GM21447 (cell line): ENCODE measurements at regions not wholly inside any gene's neighbourhood (a gene's known extent, or its start where the extent isn't known, plus 50 kb on each side); places are given as distances from the start of the nearest gene placed in this dataset.

Source experiments
- ATAC-seq: cut with Tn5 transposase; IDR thresholded peaks from one replicate; pipeline ENCODE4 v1.9.1; 2021; ENCODE audit not compliant: unreplicated experiment

DNA sequence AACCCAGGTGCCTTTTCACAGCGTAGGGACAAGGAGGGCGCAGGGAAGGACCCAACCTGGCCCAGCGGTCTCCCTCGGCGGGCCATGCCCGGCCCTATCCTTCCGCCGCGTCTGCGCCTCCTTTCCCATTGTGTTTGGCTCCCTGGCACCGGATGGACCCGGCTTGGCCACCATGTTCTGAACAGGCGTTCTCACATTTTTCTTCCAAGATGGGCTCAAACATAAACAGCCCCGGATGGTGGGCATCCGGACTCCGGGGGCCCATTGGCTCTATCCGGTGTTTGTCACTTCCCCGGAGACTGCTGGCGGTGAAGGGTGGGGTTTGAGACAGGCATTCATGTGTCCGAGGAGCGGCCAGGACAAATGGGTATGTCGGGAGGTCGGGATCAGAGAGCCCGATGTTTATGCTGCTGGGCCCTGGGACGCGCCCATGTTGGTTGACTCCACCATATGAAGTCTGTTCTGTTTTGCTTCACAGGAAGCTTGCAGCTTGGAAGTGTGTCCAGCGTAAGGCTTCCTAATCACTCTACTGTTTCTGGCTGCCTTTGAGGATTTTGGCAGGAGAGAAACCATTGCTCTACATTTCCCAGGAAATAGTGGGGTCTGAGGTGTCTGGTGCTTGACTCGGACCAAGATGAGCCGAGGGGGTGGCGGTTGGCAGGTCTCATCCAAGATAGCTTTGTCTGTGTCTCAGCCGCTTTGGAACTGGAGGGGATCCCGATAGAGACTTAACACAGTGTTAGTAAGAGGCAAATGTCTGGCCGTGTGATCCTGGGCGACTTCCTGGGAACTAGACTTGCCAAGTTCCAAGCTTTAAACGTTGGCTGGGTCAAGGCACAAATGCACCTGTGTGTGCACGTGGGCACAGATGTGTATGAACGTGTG, 188.3 kb downstream of the IRF8 start:
- no peak for ATAC-seq

DNA sequence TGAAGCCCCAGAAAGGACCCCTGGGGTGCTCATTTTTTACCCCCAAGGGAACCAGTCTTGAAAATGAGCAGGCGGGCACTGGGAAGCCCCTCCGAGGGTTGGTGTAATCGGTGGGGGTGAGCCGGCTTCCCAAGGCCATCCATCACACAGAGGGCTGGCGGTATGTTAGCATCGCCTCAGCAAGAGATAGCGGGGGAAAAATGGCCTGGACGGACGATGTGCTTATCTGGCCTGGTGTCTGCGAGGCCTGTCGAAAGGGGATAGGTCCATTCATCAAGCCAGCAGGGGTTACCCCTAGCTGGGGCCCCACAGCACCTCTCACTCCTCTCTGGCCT, 188.9 kb downstream of the IRF8 start:
- no peak for ATAC-seq

DNA sequence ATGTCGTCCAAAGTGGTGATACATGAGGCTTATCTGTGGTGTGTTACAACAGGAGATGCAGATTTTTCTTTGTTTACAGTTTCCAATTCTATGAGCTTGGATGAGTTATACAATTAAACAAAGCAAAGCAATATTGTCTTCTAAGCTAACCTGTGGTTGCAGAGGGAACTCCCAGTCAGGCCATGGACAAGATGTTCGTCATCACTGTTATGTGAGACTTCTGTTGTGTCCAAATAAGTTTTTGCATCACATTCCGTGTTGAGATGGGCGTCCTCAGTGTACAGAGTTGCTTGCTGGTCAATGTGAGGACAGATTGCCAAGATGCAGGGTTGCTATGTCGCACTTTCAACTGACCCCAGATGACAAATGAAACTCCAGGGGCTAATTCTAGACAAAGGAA, 189.3 kb downstream of the IRF8 start:
- ATAC-seq = no peak

DNA sequence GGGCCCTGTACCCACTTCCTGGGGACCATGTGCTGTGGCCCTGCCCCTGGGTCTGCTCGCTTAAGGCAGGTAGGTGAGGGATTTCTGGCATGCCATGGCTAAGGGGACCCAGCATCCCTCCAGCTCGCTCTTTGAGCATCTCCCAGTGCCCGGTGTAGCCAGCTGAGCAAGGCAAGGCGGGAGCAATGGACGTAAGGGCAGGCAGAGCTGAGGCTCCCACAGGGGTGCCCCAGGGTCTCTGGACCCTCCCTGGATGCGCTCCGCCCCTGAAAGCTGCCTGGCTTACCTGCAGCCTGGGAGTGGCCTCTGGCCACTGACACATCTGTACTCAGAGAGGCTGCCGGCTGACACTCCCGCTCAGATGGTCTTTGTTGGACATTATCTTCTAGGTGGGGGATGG, 189.9 kb downstream of the IRF8 start:
- no peak for ATAC-seq

DNA sequence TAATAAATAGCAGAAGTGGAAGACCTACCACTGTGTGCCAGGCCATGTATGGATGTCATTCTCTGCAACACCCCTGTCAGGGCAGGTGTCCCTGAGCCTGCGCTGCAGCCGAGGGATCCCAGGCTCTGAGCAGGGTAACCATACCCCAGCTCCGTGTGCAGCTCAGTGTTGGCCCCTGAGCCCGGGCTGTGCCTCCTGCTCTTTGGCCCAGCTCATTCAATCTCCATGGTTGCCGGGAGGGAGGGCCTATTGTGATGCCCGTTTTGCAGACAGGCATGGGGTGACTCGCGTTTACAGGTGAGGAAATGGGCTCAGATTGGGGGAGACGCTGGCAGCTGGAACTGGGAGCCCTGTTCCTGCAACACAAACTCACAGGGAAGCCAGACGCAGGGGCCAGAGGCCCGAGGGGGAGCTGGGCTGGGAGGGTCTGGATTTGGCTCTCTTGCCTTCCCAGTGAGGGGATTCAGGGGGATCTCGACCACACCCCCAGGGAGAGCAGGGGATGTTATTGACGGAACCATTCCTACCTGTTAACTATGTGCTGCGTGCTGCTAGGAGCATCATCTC, 190.5 kb downstream of the IRF8 start:
- ATAC-seq = no peak

DNA sequence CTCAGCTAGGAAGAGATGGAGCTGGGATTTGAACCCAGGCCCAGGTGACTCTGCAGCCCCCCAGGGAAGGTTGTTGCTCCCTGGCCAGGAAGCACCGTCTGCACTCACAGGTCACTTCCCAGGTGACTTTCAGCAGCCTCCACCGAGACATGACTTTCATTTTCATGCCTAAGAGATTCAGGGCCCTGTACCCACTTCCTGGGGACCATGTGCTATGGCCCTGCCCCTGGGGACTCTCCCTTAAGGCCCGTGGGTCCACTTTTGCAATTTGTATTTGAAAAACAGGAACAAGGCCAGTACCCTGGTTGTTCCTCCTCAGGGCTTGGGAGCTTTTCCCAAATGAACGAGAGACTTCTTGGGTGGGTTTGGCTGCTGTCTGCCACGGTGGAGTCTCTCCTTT, 191.0 kb downstream of the IRF8 start:
- ATAC-seq = no peak

DNA sequence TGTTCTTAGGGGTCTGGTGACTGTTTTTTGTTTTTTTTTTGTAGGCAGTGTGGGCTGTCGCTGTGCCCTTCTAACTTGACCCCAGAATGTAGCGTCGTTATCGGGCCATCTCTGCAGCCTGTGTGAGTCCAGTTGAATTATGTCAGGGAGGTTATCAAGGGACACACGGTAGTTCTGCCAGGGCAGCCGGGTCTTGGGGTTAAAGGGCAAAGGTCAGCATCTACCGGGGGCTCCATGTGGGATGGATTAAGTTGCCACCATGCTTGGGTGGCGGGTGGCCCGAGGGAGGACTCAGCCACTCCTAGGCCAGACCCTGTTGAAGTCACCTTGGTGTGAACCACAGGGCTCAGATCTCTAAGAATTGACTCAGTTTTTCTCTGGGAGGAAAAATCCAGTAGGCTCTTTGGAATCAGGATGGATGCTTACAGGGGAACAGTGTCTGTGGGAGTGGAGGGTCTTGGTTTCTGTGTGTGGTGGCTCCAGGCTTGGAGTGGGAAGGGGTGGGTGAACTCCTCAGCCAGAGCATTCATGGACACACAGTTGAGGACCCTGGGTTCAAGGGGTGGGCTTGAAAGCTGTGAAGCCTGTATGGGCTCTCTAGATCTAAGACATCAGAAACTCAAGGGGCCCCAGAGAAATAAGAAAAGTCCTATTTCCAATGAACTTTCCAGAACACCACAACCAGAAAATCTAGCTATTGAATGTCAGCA, 191.7 kb downstream of the IRF8 start:
- no peak for ATAC-seq

DNA sequence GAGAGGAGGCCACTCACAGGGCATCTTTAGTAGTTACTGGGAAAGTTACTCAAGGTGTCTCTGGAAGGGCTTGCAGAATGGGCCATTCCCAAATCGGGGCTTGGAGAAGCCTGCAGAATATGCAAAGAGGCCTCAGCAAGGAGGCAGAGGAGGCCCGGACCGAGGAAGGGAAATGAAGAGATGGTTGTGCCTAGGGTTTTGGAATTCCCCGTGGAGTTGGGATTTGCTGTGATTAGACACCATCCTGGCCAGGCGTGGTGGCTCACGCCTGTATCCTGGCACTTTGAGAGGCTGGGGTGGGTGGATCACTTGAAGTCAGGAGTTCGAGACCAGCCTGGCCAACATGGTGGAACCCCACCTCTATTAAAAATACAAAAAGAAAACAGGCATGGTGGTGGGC, 193.0 kb downstream of the IRF8 start:
- no peak for ATAC-seq

DNA sequence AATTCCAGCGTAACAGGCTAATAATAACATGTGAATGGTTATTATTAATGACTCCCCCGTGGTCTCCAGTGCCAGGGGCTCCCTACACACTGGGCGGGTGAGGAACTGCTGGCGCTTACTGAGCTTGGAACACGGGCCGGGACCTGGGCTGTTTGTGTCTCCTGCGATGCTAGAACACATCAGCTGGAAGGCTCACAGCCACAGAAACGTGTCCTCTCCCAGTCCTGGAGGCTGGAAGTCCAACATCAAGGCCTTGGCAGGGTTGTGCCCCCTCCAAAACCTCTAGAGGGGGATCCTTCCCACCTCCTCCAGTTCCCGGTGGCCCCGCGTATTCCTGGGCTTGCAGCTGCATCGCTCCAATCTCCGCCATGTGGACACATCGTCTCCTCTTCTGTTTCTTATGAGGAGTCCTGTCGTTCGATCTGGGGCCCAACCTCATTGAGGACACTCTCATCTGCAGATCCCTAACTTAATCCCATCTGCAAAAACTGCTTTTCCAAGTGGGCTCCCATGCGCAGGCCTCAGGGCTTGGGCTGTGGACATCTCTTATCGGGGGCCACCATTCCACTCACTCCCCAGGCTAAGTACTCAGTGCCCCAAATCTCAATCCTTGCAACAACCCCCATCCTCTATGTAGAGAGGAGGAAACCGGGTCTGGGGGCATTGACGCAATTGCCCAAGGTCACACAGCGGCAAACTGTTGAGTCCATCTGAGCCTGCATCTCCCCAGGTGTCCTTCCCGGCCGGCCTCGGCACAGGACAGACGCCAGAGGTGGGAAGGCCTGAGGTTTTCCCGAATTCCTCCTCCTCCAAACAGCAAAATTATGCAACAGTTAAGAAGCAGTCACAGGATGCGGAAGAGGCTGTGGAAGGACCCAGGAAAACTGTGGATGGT, 193.9 kb downstream of the IRF8 start:
- ATAC-seq = no peak

DNA sequence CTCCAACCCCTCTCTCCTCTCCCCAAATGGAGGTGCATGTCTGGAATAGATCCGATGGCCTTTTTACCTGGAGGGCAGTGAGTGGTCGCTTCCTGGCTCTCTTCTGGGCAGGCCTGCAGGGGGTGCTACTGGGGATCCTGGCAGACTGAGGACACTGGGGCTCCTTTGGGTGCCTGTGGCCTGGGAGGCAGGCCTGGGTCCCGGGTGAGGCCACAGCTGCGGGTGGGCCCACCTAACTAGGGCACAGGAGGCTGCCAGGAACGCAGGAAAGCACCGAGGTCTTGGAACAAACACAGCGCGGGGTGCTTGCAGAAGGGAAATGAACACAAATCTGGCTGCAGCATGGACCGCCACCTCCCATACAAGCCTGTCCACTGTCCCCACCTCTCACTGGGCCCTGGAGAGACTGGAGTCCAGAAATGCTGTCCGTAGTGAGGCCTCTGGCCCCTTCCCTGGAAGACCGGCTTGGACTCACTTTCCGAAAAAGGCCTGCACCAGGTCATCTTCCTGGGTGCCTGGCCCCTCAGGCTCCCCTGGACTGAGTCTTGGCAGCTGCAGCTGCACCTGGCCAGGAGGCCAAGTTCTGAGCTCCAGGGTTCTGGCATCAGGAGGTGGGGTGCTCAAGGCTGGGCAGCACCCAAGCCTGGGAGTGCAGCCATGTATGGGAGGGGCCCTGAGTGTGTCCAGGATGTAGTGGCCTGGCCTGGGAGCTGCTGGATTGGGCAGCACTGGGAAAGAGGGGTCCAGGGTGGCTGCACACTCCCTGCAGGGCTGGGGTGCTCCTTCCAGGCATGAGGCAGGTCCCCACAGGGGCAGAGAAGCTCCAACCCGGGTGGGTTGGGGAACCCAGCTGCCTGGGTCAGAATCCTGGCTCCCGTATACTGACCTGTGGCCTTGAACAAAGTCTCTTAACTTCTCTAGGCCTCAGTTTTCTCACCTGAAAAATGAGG, 195.1 kb downstream of the IRF8 start:
- no peak for ATAC-seq

DNA sequence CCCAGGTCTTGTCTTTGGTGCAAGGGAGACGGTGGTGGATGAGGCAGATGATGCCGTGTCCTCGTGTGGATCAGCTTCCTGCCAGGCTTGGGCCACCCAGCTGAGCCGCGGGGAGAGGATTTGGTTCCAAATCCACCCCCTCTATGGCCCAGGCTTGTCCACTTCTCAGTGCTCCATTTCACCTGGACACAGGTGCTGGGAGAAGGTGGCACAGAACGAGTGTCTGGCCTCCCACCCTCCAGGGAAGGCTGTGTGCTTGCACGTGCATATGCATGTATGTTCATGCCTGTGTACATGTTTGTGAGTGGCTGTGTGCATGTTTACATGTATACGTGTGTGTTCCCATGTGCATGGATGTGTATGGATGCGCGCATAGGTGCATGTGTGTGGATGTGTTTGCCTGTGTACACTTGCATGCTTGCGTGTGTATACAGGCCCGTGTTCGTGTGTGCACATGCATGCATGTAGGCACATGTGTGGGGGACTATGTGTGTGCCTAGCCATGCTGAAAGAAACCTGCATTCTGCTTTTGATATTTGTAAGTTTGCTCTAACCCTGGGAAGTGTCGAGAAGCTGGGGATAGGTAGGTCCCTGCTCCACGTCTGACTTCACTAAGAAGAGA, 196.3 kb downstream of the IRF8 start:
- no peak for ATAC-seq

DNA sequence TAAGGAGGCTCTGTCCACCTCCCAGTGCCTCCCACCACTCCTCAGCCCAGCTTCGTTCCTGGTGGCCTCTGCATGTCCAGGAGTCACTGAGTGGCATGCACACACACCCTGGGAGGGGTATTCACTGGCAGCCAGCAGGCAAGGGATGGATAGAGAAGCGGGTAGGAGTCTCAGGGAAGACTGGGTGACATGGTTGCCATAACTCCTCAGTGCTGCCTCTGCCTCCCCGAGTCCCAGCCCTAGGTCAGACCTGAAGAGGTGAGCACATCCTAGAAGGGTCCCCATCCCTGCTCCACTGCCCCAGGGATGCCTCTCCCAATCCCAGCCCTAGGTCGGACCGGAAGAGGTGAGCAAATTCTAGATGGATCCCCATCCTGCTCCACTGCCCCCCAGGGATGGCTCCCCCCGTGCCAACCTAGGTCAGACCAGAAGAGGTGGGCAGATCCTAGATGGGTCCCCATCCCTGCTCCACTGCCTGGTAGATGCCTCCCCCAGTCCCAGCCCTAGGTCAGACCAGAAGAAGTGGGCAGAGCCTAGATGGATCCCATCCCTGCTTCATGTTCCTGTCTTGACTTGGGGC, 197.0 kb downstream of the IRF8 start:
- no peak for ATAC-seq

DNA sequence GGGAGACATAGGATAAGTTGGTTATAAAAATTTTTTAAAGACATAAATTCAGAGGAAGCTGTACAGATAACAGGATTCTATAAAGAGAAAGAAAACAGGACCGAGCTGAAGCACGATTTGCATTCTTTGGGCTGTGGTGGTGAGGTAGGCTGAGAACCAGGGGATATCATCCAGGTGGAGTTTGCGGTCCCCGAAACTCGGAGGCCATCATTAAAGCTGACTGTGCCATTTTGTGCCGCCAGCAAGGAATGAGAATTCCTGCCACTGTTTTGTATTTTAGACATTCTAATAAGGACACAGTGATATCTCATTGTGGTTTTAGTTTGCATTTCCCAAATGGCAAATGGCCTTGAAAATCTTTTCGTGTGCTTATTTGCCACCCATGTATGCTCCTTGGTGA, 197.9 kb downstream of the IRF8 start:
- ATAC-seq = no peak

DNA sequence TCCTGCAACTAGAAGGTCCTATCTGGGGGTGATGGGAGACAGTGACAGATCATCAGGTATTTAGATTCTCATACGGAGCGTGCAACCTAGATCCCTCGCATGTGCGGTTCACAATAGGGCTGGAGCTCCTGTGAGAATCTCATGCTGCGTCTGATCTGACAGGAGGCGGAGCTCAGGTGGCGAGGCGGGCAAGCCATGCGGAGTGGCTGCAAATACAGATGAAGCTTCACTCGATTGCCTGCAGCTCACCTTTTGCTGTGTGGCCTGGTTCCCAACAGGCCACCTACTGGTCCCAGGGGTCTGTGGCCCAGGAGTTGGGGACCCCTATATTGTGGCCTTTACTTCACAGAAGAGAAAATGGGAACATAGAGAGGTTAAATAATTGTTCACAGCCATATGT, 200.4 kb downstream of the IRF8 start:
- no peak for ATAC-seq

DNA sequence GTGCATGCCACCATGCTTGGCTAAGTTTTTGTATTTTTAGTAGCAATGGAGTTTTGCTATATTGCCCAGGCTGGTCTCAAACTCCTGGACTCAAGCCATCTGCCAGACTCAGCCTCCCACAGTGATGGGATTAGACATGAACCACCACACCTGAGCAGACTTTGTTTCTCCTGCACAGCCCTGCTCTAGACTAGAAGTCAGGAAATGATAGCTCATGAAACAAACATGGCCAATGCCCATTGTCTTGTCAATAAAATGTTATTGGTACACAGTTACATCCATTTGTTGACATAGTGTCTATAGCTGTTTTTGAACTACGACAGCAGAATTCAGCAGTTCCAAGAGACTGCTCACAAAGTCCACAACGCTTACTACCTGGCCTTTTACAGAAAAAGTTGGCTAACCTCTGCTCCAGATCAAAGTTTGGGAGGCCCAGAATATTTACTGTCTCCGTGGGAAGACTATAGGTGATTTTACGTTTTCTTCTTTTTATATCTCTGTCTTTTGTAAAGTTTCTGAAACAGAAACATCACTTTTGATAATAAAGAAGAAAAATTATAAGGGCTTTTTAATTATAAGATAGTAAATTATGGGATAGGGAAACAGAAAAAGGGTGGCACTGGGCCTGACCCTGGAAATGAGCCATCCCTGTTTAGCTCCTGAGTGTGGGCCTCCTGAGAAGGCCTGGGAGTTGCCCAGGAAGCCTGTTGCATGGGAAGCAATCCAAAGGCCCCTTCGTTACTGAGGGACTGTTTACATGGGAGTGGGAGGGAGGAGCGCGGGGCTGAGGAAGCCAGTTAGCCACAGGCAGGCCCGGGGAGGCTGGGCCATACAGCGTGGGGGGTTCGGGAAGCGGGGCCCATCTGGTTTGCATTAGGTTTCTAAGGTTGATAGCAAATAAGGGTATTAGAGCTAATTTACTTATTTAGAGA, 201.5 kb downstream of the IRF8 start:
- ATAC-seq = no peak

DNA sequence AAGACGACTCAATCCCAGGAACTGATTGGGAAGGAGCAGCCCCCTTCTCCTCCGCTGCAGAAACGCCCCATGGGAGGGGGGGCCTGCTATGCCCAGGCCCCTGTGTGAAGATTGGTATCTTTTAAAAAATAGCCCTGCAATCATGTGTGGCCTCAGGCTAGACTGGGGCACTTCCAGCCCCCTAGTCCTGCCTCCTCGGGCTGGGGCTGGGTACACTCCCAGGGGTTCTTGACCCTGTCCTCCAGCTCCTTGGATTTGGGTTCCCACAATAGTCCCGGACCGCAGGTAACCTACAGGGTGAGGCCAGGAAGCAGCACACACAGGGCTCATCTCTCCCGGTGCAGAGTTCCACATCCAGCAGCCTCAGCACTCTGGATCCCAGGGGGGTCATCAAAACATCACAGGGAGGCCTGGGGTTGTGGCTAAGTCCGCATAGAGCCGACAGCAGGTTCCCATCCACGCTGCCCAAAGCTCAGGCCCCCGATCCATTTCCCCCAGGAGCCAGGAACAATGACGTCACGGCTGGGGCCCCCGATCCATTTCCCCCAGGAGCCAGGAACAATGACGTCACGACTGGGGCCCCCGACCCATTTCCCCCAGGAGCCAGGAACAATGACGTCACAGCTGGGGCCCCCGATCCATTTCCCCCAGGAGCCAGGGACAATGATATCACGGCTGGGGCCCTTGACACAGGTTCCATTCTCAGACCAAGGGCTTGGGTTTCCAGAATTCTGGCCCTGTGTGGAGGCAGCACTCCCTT, 202.4 kb downstream of the IRF8 start:
- no peak for ATAC-seq

DNA sequence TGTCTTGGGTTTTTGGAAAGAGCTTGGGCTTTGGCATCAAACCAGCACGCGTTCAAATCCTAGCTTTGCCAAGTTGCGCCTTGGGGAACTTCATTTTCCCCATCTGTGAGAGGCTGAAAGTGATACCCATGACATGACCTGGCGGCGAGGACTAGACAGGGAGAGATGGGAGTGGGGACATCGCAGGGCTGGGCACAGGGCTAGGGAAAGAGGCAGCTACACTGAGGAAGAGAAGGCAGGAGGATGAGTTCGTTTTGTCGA, 202.9 kb downstream of the IRF8 start:
- no peak for ATAC-seq

DNA sequence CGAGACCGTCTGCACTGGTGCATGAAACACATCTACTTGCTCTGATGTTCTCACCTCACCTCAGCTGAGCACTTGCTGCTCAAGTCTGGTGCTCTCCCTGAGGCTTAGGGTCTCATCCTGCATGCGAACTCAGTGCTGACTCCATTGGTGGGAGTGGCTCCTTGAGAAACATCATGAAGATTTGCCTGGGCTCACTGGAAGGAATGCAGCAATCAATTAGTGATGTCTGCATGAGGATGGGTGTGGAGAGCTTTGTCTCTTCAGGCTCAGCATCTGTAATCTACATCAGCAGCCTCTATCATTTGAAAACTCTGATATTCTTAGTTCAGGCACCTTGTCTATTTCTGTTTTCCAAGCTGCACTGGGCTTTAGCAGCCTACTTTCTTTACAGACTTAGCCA, 204.4 kb downstream of the IRF8 start:
- no peak for ATAC-seq
